Endothelial cell of umbilical vein (primary cell): ENCODE measurements at regions not wholly inside any gene's neighbourhood (a gene's known extent, or its start where the extent isn't known, plus 50 kb on each side); places are given as distances from the start of the nearest gene placed in this dataset.

ENCODE experiments used
- BruUV-seq: library from RNA; stranded (reverse); fragments of 400-500 nt; replicated peaks from 2 replicates; lab custom pipeline; 2021; lab: Mats Ljungman, UMichigan
- CTCF ChIA-PET: fragments of 300-600, 350-600 bp; sonication (Branson Sonifier 250); formaldehyde crosslinking; loops from one replicate; lab custom pipeline; 2021; ENCODE audit warnings: antibody characterized with exemption, inconsistent platforms; lab: Charles Lee
- POLR2A ChIA-PET: fragments of 300-600, 350-600 bp; sonication (Branson Sonifier 250); formaldehyde crosslinking; loops from one replicate; lab custom pipeline; 2021; ENCODE audit warnings: antibody characterized with exemption, inconsistent platforms; lab: Charles Lee
- DNase-seq: peaks from one replicate; pipeline ENCODE4 v3.0.0-alpha.2; 2011; ENCODE audit warnings: low read depth, low spot score
- FAIRE-seq: peaks from 2 replicates; lab custom pipeline; 2011; peaks lifted over from hg19 to GRCh38; lab: Jason Lieb, UNC
- H2AFZ ChIP-seq: 2 replicates; pipeline ENCODE4 v1.6.0; 2012; ENCODE audit warnings: low read depth, low read length, control low read depth, inconsistent platforms
- H3K27ac ChIP-seq: 2 replicates; pipeline ENCODE4 v1.5.1; 2011; ENCODE audit warnings: low read depth, mild to moderate bottlenecking, control low read depth, low read length, moderate library complexity; ENCODE audit not compliant: insufficient read depth
- H3K27me3 ChIP-seq, 2 experiments: 2 replicates each; pipeline versions ENCODE4 v1.6.0 to v1.6.1; 2011; ENCODE audit warnings: low read length in 2 of 2, mixed read lengths in 1 of 2; ENCODE audit not compliant: control insufficient read depth in 2 of 2, insufficient read depth in 2 of 2
- H3K36me3 ChIP-seq, 2 experiments: 2 replicates in 1 of 2; 3 replicates in 1 of 2; pipeline ENCODE4 v1.5.1; 2011; ENCODE audit warnings: low read length in 2 of 2, mild to moderate bottlenecking in 1 of 2, moderate library complexity in 1 of 2; ENCODE audit not compliant: control insufficient read depth in 2 of 2, insufficient read depth in 2 of 2; ENCODE audit errors: extremely low read depth in 1 of 2
- H3K4me1 ChIP-seq: 3 replicates; pipeline ENCODE4 v1.5.1; 2011; ENCODE audit warnings: mild to moderate bottlenecking, low read length; ENCODE audit not compliant: control insufficient read depth, insufficient read depth; ENCODE audit errors: extremely low read depth
- H3K4me2 ChIP-seq: 2 replicates; pipeline ENCODE4 v1.6.1; 2011; ENCODE audit warnings: low read length, control low read depth, mixed read lengths; ENCODE audit not compliant: insufficient read depth
- H3K4me3 ChIP-seq, 3 experiments: fragments of 200-600 bp in 1 of 3; sonication (generic), shearing (Covaris generic) in 1 of 3; replicated peaks in 1 of 3; 2 replicates each; pipeline ENCODE4 v1.5.1; 2011 to 2016; ENCODE audit warnings: control low read depth in 3 of 3, low read length in 3 of 3, mild to moderate bottlenecking in 2 of 3, inconsistent platforms in 1 of 3, low read depth in 1 of 3, moderate library complexity in 1 of 3; ENCODE audit not compliant: insufficient read depth in 1 of 3
- H3K79me2 ChIP-seq: 2 replicates; pipeline ENCODE4 v1.6.0; 2012; ENCODE audit warnings: low read length, inconsistent platforms; ENCODE audit not compliant: control insufficient read depth, insufficient read depth
- H3K9ac ChIP-seq: replicated peaks from 2 replicates; pipeline ENCODE3; 2011; ENCODE audit warnings: low read length, control low read depth; ENCODE audit not compliant: insufficient read depth; ENCODE audit errors: extremely low read depth
- H3K9me1 ChIP-seq: replicated peaks from 3 replicates; pipeline ENCODE4 v1.6.0; 2011; ENCODE audit warnings: mild to moderate bottlenecking, low read length; ENCODE audit not compliant: control insufficient read depth, insufficient read depth; ENCODE audit errors: extremely low read depth
- H3K9me3 ChIP-seq: replicated peaks from 2 replicates; pipeline ENCODE4 v1.5.1; 2012; ENCODE audit warnings: low read length, inconsistent platforms; ENCODE audit not compliant: control insufficient read depth, insufficient read depth
- H4K20me1 ChIP-seq: replicated peaks from 2 replicates; pipeline ENCODE3; 2011; ENCODE audit warnings: mild to moderate bottlenecking, low read length; ENCODE audit not compliant: control insufficient read depth, insufficient read depth; ENCODE audit errors: extremely low read depth
- EZH2 ChIP-seq: IDR thresholded peaks from 2 replicates; pipeline ENCODE4 v1.6.1; 2012; ENCODE audit warnings: borderline replicate concordance, low read depth, mild to moderate bottlenecking, moderate library complexity, low read length, inconsistent platforms; ENCODE audit not compliant: severe bottlenecking
- FOS ChIP-seq: IDR thresholded peaks from 2 replicates; pipeline ENCODE4 v1.6.1; 2011; ENCODE audit warnings: mild to moderate bottlenecking, low read length, moderate library complexity, borderline replicate concordance; ENCODE audit not compliant: insufficient read depth
- GATA2 ChIP-seq: IDR thresholded peaks from 2 replicates; pipeline ENCODE4 v1.7.0; 2011; ENCODE audit warnings: low read depth, mild to moderate bottlenecking, moderate library complexity, mixed read lengths, low read length; ENCODE audit not compliant: insufficient read length, insufficient read depth
- JUN ChIP-seq: IDR thresholded peaks from 2 replicates; pipeline ENCODE4 v1.6.1; 2011; ENCODE audit warnings: borderline replicate concordance, low read depth; ENCODE audit not compliant: insufficient read length, insufficient read depth
- MYC ChIP-seq: IDR thresholded peaks from one replicate; pipeline ENCODE4 v1.6.1; 2011; ENCODE audit warnings: mild to moderate bottlenecking, low read depth, low read length
- POLR2A ChIP-seq: IDR thresholded peaks from 2 replicates; pipeline ENCODE4 v1.6.1; 2012; ENCODE audit warnings: low read depth, mild to moderate bottlenecking, control low read depth, low read length
- POLR2AphosphoS5 ChIP-seq: IDR thresholded peaks from 2 replicates; pipeline ENCODE4 v1.6.1; 2012; ENCODE audit warnings: low read depth, mild to moderate bottlenecking, control low read depth, low read length, moderate library complexity; ENCODE audit not compliant: insufficient read depth
- dilution Hi-C: fragments of 300-500 bp; cut with MboI; formaldehyde crosslinking; loops from one replicate; pipeline ENCODE4 v1.15.0; 2019; ENCODE audit warnings: low sequenced_read_pairs; ENCODE audit not compliant: extremely low pct_ligation_motif_present
- intact Hi-C: fragments of 100-400 bp; cut with micrococcal nuclease; formaldehyde crosslinking; loops from one replicate; pipeline ENCODE4 v1.10.0; 2022
- TF ChIP-seq, protein P1 (sequence below), 2 donors: IDR thresholded peaks; 1 replicate in 1 of 2; 2 replicates in 1 of 2; pipeline ENCODE4 v1.5.1; 2011; ENCODE audit warnings: low read length in 2 of 2, mild to moderate bottlenecking in 2 of 2, moderate library complexity in 2 of 2, control low read depth in 1 of 2, inconsistent platforms in 1 of 2, low read depth in 1 of 2; ENCODE audit not compliant: insufficient read depth in 1 of 2; ENCODE audit errors: extremely low read depth in 1 of 2
- TF ChIP-seq, protein P2 (sequence below): IDR thresholded peaks from 2 replicates; pipeline ENCODE4 v1.6.1; 2011; ENCODE audit not compliant: insufficient read depth, insufficient read length

DNA sequence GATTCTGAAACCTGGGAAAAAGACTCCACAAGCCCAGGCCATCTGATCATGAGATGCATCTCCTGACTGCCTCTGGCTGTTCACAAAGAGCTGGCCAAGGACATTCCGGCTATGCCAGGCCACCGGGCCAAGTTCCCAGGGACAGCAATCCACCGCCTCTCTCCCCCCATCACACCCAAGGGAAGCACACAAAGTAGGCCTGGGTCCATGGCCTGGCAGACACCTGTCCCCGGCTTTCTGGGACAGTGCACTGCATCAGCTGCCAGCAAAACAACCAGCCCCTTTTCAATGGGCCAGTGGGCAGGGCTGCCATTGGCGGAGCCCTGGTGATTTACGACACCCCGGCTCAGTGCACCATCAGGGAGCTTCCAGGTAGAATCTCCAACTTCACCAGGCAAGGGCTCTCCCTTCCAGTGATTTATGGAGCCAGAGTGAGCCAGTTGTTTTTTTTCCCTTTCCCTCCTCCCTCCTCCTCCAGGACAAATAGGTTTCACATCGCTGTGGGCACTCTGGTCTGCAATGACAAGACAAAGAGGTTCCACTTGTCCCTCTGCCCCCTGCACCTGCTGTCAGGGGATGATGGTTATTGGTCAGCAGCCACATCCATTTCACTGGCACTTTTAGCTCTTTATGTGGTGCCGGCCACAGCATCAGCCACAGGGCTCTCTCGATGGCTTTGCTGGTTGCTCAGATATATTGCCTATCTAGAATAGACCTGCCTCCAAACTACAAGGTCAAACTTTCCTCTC, 149.6 kb downstream of the SLC38A6 start:
- ChIA-PET CTCF (no interaction called here), POLR2A (interaction anchor here (0.6 kb wide), 1 partner anchor 382 kb away, joined by 3 read pairs; no protein-coding TSS in a partner anchor)
- no peak for FAIRE-seq
- H3K79me2 ChIP-seq, result no peaks in the 10 kb centered on the region
- H3K4me2 ChIP-seq, result no peak overlapping the region
- dilution Hi-C loops, result no loop called here
- H3K27me3 ChIP-seq, result no peaks in the 10 kb centered on the region
- no peaks in the 10 kb centered on the region for H3K9me1 ChIP-seq
- H3K9ac ChIP-seq, result no peak overlapping the region
- H3K4me3 ChIP-seq, result no peak overlapping the region
- DNase-seq, result no peak
- H3K4me1 ChIP-seq, result peaks cover 31% of the 10 kb centered on the region
- TF ChIP-seq EZH2, result no peak
- TF ChIP-seq JUN, result no peak
- no peak for TF ChIP-seq POLR2A
- TF ChIP-seq FOS, result no peak
- no peak for TF ChIP-seq POLR2AphosphoS5
- TF ChIP-seq, protein P1, sequence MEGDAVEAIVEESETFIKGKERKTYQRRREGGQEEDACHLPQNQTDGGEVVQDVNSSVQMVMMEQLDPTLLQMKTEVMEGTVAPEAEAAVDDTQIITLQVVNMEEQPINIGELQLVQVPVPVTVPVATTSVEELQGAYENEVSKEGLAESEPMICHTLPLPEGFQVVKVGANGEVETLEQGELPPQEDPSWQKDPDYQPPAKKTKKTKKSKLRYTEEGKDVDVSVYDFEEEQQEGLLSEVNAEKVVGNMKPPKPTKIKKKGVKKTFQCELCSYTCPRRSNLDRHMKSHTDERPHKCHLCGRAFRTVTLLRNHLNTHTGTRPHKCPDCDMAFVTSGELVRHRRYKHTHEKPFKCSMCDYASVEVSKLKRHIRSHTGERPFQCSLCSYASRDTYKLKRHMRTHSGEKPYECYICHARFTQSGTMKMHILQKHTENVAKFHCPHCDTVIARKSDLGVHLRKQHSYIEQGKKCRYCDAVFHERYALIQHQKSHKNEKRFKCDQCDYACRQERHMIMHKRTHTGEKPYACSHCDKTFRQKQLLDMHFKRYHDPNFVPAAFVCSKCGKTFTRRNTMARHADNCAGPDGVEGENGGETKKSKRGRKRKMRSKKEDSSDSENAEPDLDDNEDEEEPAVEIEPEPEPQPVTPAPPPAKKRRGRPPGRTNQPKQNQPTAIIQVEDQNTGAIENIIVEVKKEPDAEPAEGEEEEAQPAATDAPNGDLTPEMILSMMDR (IDR thresholded peaks at IDR 0.05; ENCODE audit: extremely low read depth in 1 of 2, insufficient read depth in 1 of 2, low read depth in 1 of 2, low read length in 2 of 2), result no peak
- TF ChIP-seq, protein P2, sequence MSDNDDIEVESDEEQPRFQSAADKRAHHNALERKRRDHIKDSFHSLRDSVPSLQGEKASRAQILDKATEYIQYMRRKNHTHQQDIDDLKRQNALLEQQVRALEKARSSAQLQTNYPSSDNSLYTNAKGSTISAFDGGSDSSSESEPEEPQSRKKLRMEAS, result no peak
- no peak for TF ChIP-seq MYC
- no peak for TF ChIP-seq GATA2
- BruUV-seq, result no TSS peak
- no peaks in the 10 kb centered on the region for H3K9me3 ChIP-seq
- no peak overlapping the region for H3K27ac ChIP-seq
- no peaks in the 10 kb centered on the region for H4K20me1 ChIP-seq
- intact Hi-C loops, result no loop called here
- H2AFZ ChIP-seq, result no peak overlapping the region
- H3K36me3 ChIP-seq, result no peaks in the 10 kb centered on the region
